SK-N-SH (cell line): ENCODE measurements at regions not wholly inside any gene's neighbourhood (a gene's known extent, or its start where the extent isn't known, plus 50 kb on each side); places are given as distances from the start of the nearest gene placed in this dataset.

Experiments used
- CTCF ChIP-seq: fragments of 200-600 bp; sonication (generic); IDR thresholded peaks from 2 replicates; pipeline ENCODE4 v1.6.1; 2017; ENCODE audit warnings: antibody characterized with exemption, mild to moderate bottlenecking, moderate library complexity
- GATA2 ChIP-seq: sonication (generic); formaldehyde crosslinking; IDR thresholded peaks from 2 replicates; pipeline ENCODE4 v1.5.0; 2020; ENCODE audit warnings: mild to moderate bottlenecking, missing genetic modification reagents
- MEF2A ChIP-seq: IDR thresholded peaks from 2 replicates; pipeline ENCODE4 v1.4.0; 2012; ENCODE audit warnings: low read depth, borderline replicate concordance
- MXI1 ChIP-seq: IDR thresholded peaks from 2 replicates; pipeline ENCODE4 v1.6.1; 2012; ENCODE audit warnings: mild to moderate bottlenecking, low read depth, low read length, improper control_type of control experiment
- POLR2AphosphoS5 ChIP-seq: IDR thresholded peaks from 2 replicates; pipeline ENCODE4 v1.6.1; 2012; ENCODE audit warnings: low read depth, low read length
- RCOR1 ChIP-seq: fragments of 150-350 bp; IDR thresholded peaks from 2 replicates; pipeline ENCODE4 v1.6.1; 2017; ENCODE audit warnings: antibody characterized with exemption, low read length
- SIN3A ChIP-seq: IDR thresholded peaks from 2 replicates; pipeline ENCODE4 v1.6.1; 2012; ENCODE audit warnings: low read depth, mild to moderate bottlenecking, low read length, moderate library complexity, borderline replicate concordance
- TEAD4 ChIP-seq: IDR thresholded peaks from 2 replicates; pipeline ENCODE4 v1.4.0; 2012; ENCODE audit warnings: mild to moderate bottlenecking, borderline replicate concordance; ENCODE audit not compliant: insufficient read depth
- USF1 ChIP-seq: IDR thresholded peaks from 2 replicates; pipeline ENCODE4 v1.4.0; 2012; ENCODE audit warnings: low read depth, borderline replicate concordance
- ZBTB33 ChIP-seq: IDR thresholded peaks from 2 replicates; pipeline ENCODE4 v1.4.0; 2012; ENCODE audit warnings: low read depth, borderline replicate concordance

- TF ChIP-seq MEF2A = no peak
- TF ChIP-seq MXI1 = no peak
- TF ChIP-seq CTCF = no peak
- TF ChIP-seq USF1 = no peak
- TF ChIP-seq POLR2AphosphoS5 = no peak
- no peak for TF ChIP-seq RCOR1
- TF ChIP-seq GATA2 (CRISPR knock-in tag) = no peak
- no peak for TF ChIP-seq TEAD4
- TF ChIP-seq ZBTB33 = no peak
- no peak for TF ChIP-seq SIN3A
Observed at GRCh38 chr11:112320668-112321067, 60.0 kb upstream of the PLET1 start.
